HG03521 (cell line): ENCODE measurements at regions not wholly inside any gene's neighbourhood (a gene's known extent, or its start where the extent isn't known, plus 50 kb on each side); places are given as distances from the start of the nearest gene placed in this dataset.
"Not testable (repeated sequence)": the region's sequence is repeated elsewhere in the genome, so short reads cannot be mapped to it uniquely, and the experiment has no call there.

Source experiments
- ATAC-seq: cut with Tn5 transposase; IDR thresholded peaks from one replicate; pipeline ENCODE4 v1.9.1; 2021; ENCODE audit warnings: mild to moderate bottlenecking, moderate library complexity; ENCODE audit not compliant: unreplicated experiment

GRCh38 chr3:145581694-145582093, 579.3 kb downstream of the PLOD2 start:
- no peak for ATAC-seq

- no peak for ATAC-seq
These were observed 556.1 kb downstream of the PLOD2 start for GRCh38 chr3:145604851-145605250.

- ATAC-seq = no peak
These were observed 541.0 kb downstream of the PLOD2 start for GRCh38 chr3:145620002-145620401.

GRCh38 chr3:145620486-145620885, 540.5 kb downstream of the PLOD2 start:
- ATAC-seq = no peak

- ATAC-seq = no peak
These were observed 537.6 kb downstream of the PLOD2 start for GRCh38 chr3:145623349-145623748.

- no peak for ATAC-seq
These were observed 532.8 kb downstream of the PLOD2 start for GRCh38 chr3:145628211-145628610.

GRCh38 chr3:145637105-145637504, 523.9 kb downstream of the PLOD2 start:
- no peak for ATAC-seq

GRCh38 chr3:145639003-145639606, 521.9 kb downstream of the PLOD2 start:
- ATAC-seq = no peak

GRCh38 chr3:145639875-145640274, 521.1 kb downstream of the PLOD2 start:
- no peak for ATAC-seq

GRCh38 chr3:145648396-145648795, 512.6 kb downstream of the PLOD2 start:
- ATAC-seq = no peak

GRCh38 chr3:145649368-145649887, 511.6 kb downstream of the PLOD2 start:
- no peak for ATAC-seq

- ATAC-seq = no peak
These were observed 510.8 kb downstream of the PLOD2 start for GRCh38 chr3:145650170-145650569.

- ATAC-seq = no peak
These were observed 489.9 kb downstream of the PLOD2 start for GRCh38 chr3:145671121-145671520.

GRCh38 chr3:145673838-145674237, 487.1 kb downstream of the PLOD2 start:
- no peak for ATAC-seq

- no peak for ATAC-seq
These were observed 482.6 kb downstream of the PLOD2 start for GRCh38 chr3:145678401-145678800.

GRCh38 chr3:145681181-145681580, 479.8 kb downstream of the PLOD2 start:
- no peak for ATAC-seq

GRCh38 chr3:145687978-145688377, 473.0 kb downstream of the PLOD2 start:
- not testable (repeated sequence) for ATAC-seq

GRCh38 chr3:145692751-145693150, 468.2 kb downstream of the PLOD2 start:
- no peak for ATAC-seq

GRCh38 chr3:145696011-145696410, 465.0 kb downstream of the PLOD2 start:
- no peak for ATAC-seq

- ATAC-seq = no peak
These were observed 462.7 kb downstream of the PLOD2 start for GRCh38 chr3:145698250-145698649.

- no peak for ATAC-seq
These were observed 462.2 kb downstream of the PLOD2 start for GRCh38 chr3:145698749-145699148.

- ATAC-seq = no peak
These were observed 457.0 kb downstream of the PLOD2 start for GRCh38 chr3:145704020-145704419.

GRCh38 chr3:145709779-145710178, 451.2 kb downstream of the PLOD2 start:
- not testable (repeated sequence) for ATAC-seq
